DMS53 treated with DMSO at 0.1 percent for 48 hours (cell line): ENCODE measurements at regions not wholly inside any gene's neighbourhood (a gene's known extent, or its start where the extent isn't known, plus 50 kb on each side); places are given as distances from the start of the nearest gene placed in this dataset.
"Not testable (repeated sequence)": the region's sequence is repeated elsewhere in the genome, so short reads cannot be mapped to it uniquely, and the experiment has no call there.

Experiments
- DNase-seq: peaks from one replicate; lab custom pipeline; 2025; ENCODE audit not compliant: unreplicated experiment; lab: John Stamatoyannopoulos, UW

GRCh38 chr12:124160097-124160756, 134.7 kb upstream of the RFLNA start:
- DNase-seq = no peak

- DNase-seq = not testable (repeated sequence)
Measured at GRCh38 chr12:124161402-124161801, 133.5 kb upstream of the RFLNA start.

GRCh38 chr12:124162151-124163110, 132.5 kb upstream of the RFLNA start:
- DNase-seq = no peak

DNA sequence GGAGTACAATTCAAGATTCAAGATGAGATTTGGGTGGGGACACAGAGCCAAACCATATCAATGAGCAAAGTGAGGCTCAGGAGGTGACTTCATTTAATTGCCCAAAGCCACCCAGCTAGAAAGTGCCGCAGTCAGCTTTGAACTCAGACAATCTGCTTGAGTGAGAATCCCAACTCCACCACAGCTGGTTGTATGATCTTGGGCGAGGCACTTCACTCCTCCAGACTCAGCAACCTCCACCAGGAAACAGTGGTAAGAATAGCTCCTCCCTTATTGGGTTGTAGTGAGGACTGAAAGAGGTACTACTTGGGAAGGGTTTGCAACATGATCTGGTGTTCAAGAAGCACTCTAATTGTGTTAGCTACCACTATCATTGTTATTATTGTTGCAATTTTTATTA, 129.2 kb upstream of the RFLNA start:
- no peak for DNase-seq

- DNase-seq = no peak
Measured at GRCh38 chr12:124167141-124167540, 127.8 kb upstream of the RFLNA start.

GRCh38 chr12:124168016-124168786, 126.7 kb upstream of the RFLNA start:
- DNase-seq = no peak

DNA sequence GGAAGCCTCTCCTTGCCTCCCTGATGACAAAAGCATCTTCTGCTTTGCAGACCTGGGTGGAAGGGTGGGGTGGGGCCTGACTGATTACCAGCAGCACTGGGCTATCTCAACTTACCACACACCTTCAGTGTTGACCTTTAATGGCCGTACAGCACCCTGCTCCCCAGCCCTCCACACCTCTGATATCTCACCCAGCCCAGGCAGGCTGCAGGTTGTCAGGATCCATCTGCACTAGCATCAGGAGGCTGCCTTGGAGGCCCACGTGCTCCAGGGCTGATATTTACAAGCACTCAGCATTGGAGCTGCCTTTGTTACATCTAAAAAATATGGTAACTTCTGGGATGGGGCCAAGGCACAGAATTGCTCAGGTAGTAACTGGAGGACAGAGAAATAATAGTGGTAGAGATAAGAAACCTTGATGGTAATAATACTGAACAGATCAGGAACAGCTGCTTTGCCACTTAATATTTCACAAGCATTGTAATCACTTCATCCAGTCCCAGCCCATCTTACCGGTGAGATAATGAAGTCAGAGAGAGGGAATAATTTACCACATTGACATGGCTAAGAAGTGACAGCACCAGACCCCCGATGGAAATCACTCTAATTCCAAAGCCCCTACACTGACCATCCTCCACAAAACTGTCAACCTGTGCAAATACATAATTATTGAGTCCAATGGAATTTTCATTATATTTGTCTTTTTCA, 125.2 kb upstream of the RFLNA start:
- no peak for DNase-seq

DNA sequence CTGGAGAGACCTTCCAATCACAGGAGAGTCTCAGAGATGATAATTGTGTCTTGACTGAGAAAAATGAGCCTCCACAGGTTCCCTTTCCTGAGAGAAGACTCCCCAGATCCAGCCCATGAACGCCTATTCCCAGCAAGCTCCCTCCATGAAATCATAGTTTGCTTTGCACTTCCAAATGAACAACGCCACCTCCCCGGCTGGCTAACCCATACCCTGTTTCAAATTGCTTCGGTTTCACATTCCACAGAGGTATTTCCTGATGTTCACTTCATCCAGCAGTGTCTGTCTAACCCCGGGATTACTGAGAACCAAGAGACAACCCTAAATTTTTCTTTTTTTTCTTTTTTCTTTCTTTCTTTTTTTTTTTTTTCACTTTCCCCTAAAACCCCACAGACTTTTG, 124.1 kb upstream of the RFLNA start:
- DNase-seq = no peak

GRCh38 chr12:124171231-124171979, 123.5 kb upstream of the RFLNA start:
- DNase-seq = no peak

DNA sequence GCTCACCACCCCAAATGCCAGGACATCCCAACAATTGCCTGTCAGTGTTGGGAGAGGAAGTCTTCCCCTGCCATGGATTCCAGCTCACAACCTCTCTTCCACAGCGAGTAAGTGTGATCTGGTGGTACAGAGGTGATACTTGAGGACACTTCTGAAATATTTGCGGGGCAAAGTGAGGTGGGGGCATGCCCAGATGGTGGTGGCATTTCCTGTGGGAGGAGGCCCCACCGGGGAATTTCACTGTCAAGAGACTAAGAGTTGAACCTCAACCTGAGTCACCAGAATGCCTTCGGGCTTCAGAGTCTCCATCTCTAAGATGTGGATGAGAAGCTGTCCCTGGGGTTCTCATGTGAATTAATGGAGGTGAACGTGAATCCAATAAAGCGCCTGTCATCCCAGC, 122.3 kb upstream of the RFLNA start:
- DNase-seq = no peak

DNA sequence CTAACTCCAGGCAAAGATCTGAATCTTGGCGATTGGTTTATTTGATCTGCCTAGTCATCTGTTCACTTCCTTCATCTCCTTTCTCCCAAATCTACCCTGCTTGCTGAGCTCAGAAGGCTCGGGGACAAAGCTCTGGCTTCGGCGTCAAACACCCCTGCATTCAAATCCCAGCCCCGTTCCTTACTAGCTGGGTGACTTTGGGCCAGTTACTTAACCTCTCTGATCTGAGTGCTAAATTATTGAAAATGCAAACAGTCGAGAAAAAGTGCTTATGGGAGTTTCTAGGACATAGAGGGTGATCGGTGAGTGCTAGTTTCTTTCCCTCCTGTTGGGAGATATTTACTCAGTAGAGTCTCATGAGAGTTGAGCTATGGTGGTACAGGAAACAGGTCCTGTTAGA, 121.2 kb upstream of the RFLNA start:
- no peak for DNase-seq

- no peak for DNase-seq
Measured at GRCh38 chr12:124174451-124175348, 120.2 kb upstream of the RFLNA start.

- DNase-seq = no peak
Measured at GRCh38 chr12:124175704-124176103, 119.2 kb upstream of the RFLNA start.

DNA sequence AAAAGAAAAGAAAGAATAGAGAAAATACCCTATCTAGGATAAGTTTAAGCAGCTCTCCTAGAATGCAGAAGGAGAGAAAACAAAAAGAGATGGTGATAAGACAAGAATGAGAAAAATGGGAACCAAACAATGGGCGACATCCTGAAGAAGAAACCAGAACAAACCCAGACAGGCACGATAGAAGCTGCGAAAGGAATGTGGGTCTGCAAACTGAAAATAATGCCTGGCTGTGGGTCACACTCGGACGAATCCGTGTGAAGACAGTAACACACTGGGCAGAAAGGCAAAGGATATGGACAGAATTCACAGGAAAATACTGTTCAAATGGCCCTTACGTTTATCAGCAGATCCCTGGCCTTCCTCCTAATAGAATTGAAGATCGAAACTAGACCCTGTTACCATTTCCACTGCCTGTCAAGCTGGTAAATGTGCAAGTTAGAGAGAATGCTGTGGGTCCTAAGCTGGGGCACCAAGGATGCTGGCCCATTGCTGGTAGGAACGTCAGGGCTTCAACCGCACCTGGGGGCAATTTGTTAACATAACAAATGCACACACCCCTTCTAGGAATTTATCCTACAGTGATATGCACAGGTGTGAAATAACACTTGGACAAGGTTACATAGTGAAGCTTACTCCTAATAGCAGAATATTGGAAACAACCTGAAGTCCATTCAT, 117.5 kb upstream of the RFLNA start:
- no peak for DNase-seq

- DNase-seq = no peak
Measured at GRCh38 chr12:124177951-124178316, 117.0 kb upstream of the RFLNA start.

DNA sequence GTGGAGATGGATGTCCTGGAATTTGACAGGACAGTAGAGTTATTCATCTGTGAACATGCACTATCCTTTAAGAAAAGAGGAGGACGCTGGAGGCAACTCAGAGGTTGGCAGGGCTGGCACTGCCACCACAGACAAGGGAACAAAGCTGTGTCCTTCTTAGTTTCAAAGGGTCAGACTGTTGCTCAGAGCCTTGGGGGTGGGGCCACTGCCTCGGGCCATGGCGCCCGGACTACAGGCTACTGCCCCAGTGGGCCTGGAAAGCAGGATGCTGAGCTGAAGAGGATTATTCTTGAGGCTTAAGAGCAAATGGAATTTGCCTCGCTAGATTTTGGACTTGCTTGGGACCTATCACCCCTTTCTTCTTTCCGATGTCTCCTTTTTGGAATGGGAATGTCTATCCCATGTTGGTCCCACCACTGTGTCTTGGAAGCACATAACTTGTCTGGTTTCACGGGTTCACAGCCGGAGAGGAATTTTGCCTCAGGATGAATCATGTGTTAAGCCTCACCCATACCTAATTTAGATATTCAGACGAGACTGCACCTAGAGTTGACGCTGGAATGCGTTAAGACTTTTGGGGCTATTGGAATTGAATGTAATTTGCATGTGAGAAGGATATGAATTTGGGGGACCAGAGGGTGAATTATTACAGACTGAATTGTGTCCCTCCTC, 114.8 kb upstream of the RFLNA start:
- no peak for DNase-seq

DNA sequence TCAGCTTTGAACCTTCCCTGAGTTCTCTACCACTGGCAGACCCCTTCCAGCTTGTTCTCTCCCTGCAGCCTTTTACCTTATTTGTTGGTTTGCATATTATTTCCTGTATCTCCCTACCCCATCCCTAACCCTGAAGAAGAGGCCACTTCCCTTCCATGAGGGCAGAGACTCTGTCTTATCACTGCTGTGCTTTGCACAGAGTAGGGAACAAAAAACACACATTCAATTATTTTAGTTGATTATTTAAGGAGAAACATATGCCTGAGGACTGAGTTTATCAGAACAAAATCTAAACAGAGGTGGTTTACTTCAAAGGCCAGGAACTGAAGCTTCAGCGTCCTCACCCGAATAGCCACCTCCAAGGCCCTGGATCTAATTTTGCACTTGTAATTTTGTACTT, 111.7 kb upstream of the RFLNA start:
- no peak for DNase-seq

GRCh38 chr12:124184456-124184855, 110.4 kb upstream of the RFLNA start:
- no peak for DNase-seq
